Activated B cell treated with CpG ODN at 0.5 μM for 24 hours (primary cell): ENCODE measurements at regions not wholly inside any gene's neighbourhood (a gene's known extent, or its start where the extent isn't known, plus 50 kb on each side); places are given as distances from the start of the nearest gene placed in this dataset.

Experiments used
- ATAC-seq: fragments of 200-7000 bp; cut with Tn5 transposase; one replicate; pipeline ENCODE4 v1.10.0; 2021; ENCODE audit warnings: low read depth, mild to moderate bottlenecking, moderate library complexity
- CTCF ChIA-PET: fragments of 350-600 bp; sonication (Branson Sonifier 250); formaldehyde crosslinking; loops from one replicate; lab custom pipeline; 2021; ENCODE audit warnings: antibody characterized with exemption; lab: Charles Lee
- POLR2A ChIA-PET: fragments of 350-600 bp; sonication (Branson Sonifier 250); formaldehyde crosslinking; loops from one replicate; lab custom pipeline; 2021; ENCODE audit warnings: antibody characterized with exemption; lab: Charles Lee
- DNase-seq: peaks from one replicate; pipeline ENCODE4 v3.0.0; 2022
- H3K27ac Mint-ChIP-seq: one replicate; pipeline ENCODE4 v1.8.0; 2020; ENCODE audit warnings: mixed read lengths
- H3K27me3 Mint-ChIP-seq: one replicate; pipeline ENCODE4 v1.8.0; 2021; ENCODE audit warnings: mixed read lengths
- H3K36me3 Mint-ChIP-seq: one replicate; pipeline ENCODE4 v1.8.0; 2021; ENCODE audit warnings: low read depth, mixed read lengths
- H3K4me1 Mint-ChIP-seq: one replicate; pipeline ENCODE4 v1.8.0; 2021; ENCODE audit warnings: mixed read lengths
- H3K4me3 Mint-ChIP-seq: one replicate; pipeline ENCODE4 v1.8.0; 2020; ENCODE audit warnings: mild to moderate bottlenecking, mixed read lengths
- H3K9me3 Mint-ChIP-seq: one replicate; pipeline ENCODE4 v1.8.0; 2020; ENCODE audit warnings: mixed read lengths
- CTCF ChIP-seq: fragments of 200-600 bp; IDR thresholded peaks from one replicate; pipeline ENCODE4 v1.8.0; 2022; ENCODE audit warnings: antibody characterized with exemption, mild to moderate bottlenecking
- intact Hi-C: fragments of 100-400 bp; cut with micrococcal nuclease; formaldehyde crosslinking; loops from one replicate; pipeline ENCODE4 v1.15.1; 2024

DNA sequence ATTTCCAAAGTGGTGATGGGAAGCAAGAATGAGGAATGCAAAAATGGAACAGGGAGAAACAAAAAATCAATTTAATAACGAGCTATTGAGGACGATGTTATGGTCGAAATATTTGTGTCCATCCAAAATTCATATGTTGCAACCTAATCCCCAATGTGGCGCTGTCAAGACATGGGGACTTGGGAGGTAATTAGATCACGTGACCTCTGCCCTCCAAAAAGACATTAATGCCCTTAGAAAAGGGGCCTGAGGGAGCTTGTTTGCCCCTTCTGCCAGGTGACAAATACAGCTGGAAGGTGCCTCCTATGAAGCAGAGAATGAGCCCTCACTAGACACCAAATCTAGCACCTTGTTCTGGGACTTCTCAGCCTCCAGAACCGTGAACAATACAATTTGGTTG, 315.2 kb upstream of the CDH9 start:
- intact Hi-C loops, result no loop called here
- CTCF ChIA-PET, result no interaction called here
- Mint-ChIP-seq H3K27ac (no peak overlapping the region), H3K9me3 (peaks cover 4% of the 10 kb centered on the region), H3K4me3 (no peak overlapping the region), H3K4me1 (no peaks in the 10 kb centered on the region), H3K36me3 (no peaks in the 10 kb centered on the region), H3K27me3 (no peaks in the 10 kb centered on the region)
- DNase-seq, result no peak
- no peak for TF ChIP-seq CTCF
- POLR2A ChIA-PET, result no interaction called here
- no peak for ATAC-seq

GRCh38 chr5:27341342-27341741, 303.0 kb upstream of the CDH9 start:
- no peaks in the 10 kb centered on the region for H3K4me1 Mint-ChIP-seq
- DNase-seq (no peak), ATAC-seq (no peak)
- H3K27ac Mint-ChIP-seq, result no peak overlapping the region
- peaks cover 18% of the 10 kb centered on the region for H3K9me3 Mint-ChIP-seq
- H3K27me3 Mint-ChIP-seq, result no peaks in the 10 kb centered on the region
- ChIA-PET CTCF (no interaction called here), POLR2A (no interaction called here)
- H3K4me3 Mint-ChIP-seq, result no peak overlapping the region
- intact Hi-C loops, result no loop called here
- TF ChIP-seq CTCF, result no peak
- no peaks in the 10 kb centered on the region for H3K36me3 Mint-ChIP-seq

DNA sequence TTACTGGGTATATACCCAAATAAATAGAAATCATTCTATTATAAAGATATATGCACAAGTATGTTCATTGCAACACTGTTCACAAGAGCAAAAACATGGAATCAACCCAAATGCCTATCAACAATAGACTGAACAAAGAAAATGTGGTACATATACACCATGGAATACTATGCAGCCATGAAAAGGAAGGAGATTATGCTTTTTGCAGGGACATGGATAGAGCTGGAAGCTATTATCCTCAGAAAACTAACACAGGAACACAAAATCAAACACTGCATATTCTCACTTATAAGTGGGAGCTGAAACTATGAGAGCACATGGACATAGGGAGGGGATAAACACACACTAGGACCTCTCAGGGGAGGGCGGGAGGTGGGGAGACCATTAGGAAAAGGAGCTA, 298.4 kb upstream of the CDH9 start:
- ChIA-PET POLR2A (no interaction called here), CTCF (no interaction called here)
- no peaks in the 10 kb centered on the region for H3K36me3 Mint-ChIP-seq
- intact Hi-C loops, result no loop called here
- TF ChIP-seq CTCF, result no peak
- H3K9me3 Mint-ChIP-seq, result peaks cover 15% of the 10 kb centered on the region
- no peak for DNase-seq
- H3K27ac Mint-ChIP-seq, result no peak overlapping the region
- H3K4me3 Mint-ChIP-seq, result no peak overlapping the region
- no peaks in the 10 kb centered on the region for H3K27me3 Mint-ChIP-seq
- no peaks in the 10 kb centered on the region for H3K4me1 Mint-ChIP-seq
- ATAC-seq, result no peak

DNA sequence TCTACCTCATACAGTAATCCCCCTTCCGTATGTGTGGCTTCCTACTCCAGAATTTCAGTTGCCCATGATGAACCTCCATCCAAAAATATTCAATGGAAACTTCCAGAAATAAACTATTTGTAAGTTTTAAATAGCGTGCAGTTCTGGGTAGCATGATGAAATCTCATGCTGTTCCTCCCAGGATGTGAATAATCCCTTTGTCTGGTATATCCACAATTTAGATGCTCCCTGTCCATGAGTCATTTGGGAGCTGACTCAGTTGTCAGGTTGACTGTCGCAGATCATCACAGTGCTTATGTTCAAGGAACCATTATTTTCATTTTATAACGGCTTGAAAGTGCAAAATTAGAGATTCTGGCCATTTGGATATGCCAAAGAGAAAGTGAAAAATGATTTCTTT, 290.1 kb upstream of the CDH9 start:
- no peak overlapping the region for H3K27ac Mint-ChIP-seq
- H3K4me1 Mint-ChIP-seq, result no peaks in the 10 kb centered on the region
- H3K9me3 Mint-ChIP-seq, result peaks cover 9% of the 10 kb centered on the region
- ATAC-seq (no peak), DNase-seq (no peak)
- intact Hi-C loops, result no loop called here
- no peak overlapping the region for H3K4me3 Mint-ChIP-seq
- ChIA-PET POLR2A (no interaction called here), CTCF (no interaction called here)
- TF ChIP-seq CTCF, result no peak
- no peaks in the 10 kb centered on the region for H3K36me3 Mint-ChIP-seq
- no peaks in the 10 kb centered on the region for H3K27me3 Mint-ChIP-seq

GRCh38 chr5:27325513-27325912, 287.1 kb upstream of the CDH9 start:
- peaks cover 7% of the 10 kb centered on the region for H3K9me3 Mint-ChIP-seq
- H3K4me3 Mint-ChIP-seq, result no peak overlapping the region
- intact Hi-C loops, result no loop called here
- H3K4me1 Mint-ChIP-seq, result no peaks in the 10 kb centered on the region
- DNase-seq, result no peak
- ChIA-PET CTCF (no interaction called here), POLR2A (no interaction called here)
- H3K36me3 Mint-ChIP-seq, result no peaks in the 10 kb centered on the region
- ATAC-seq, result no peak
- no peaks in the 10 kb centered on the region for H3K27me3 Mint-ChIP-seq
- H3K27ac Mint-ChIP-seq, result no peak overlapping the region
- TF ChIP-seq CTCF, result no peak
